GM23338 (cell line): ENCODE measurements at regions not wholly inside any gene's neighbourhood (a gene's known extent, or its start where the extent isn't known, plus 50 kb on each side); places are given as distances from the start of the nearest gene placed in this dataset.

Experiments used
- EZH2phosphoT487 ChIP-seq: fragments of 200-600 bp; sonication (generic); IDR thresholded peaks from one replicate; pipeline ENCODE4 v1.8.1; 2018; ENCODE audit warnings: antibody characterized with exemption; ENCODE audit not compliant: unreplicated experiment
- POLR2AphosphoS5 ChIP-seq: IDR thresholded peaks from 2 replicates; pipeline ENCODE4 v1.6.1; 2016; ENCODE audit warnings: antibody characterized with exemption, low read depth
- TF ChIP-seq, protein P1 (sequence below), 2 experiments: fragments of 200-600 bp in 1 of 2; sonication (generic) in 1 of 2; conservative IDR thresholded peaks; 2 replicates each; pipeline versions ENCODE4 v1.5.1 to v1.6.1; 2016 to 2017; ENCODE audit warnings: antibody characterized with exemption in 2 of 2, low read depth in 2 of 2, mild to moderate bottlenecking in 2 of 2, moderate library complexity in 1 of 2
- TF ChIP-seq, protein P2 (sequence below): IDR thresholded peaks from one replicate; pipeline ENCODE4 v1.6.1; 2018; ENCODE audit warnings: antibody characterized with exemption; ENCODE audit not compliant: unreplicated experiment
- TF ChIP-seq, protein P3 (sequence below): IDR thresholded peaks from 2 replicates; pipeline ENCODE4 v1.6.1; 2016; ENCODE audit warnings: antibody characterized with exemption

DNA sequence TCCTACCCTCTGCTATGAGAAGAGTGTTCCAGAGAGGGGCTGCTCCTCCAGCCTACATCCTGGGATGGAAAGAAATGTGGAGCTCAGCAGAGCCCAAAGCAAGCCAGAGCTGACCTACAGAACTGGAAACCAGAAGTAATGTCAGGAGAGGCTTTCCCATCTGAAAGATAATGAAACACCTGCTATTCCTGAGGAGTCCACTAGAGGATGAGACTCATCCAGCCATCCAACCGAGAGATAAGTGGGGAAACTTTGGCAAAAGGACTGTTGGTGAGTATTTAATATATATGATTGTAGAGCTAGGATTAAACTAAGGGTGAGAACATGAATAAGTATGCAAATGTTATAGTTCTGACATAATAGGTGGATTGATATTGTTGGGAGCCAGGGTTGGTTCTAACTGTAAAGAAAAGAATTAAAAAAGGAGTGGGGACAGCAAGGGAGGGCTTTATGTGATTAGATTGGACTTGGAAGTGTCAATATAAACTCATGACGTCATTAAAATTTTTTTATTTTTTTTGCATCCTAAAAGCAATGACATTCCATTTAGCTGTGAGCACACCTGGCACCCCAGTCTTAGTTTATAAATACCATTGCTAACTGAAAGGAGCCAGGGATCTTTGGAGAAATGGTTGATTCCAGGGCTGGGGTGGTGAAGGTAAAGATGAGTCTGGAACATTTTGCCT, 312.8 kb upstream of the NFE2L3 start:
- no peak for TF ChIP-seq POLR2AphosphoS5
- TF ChIP-seq, protein P1, sequence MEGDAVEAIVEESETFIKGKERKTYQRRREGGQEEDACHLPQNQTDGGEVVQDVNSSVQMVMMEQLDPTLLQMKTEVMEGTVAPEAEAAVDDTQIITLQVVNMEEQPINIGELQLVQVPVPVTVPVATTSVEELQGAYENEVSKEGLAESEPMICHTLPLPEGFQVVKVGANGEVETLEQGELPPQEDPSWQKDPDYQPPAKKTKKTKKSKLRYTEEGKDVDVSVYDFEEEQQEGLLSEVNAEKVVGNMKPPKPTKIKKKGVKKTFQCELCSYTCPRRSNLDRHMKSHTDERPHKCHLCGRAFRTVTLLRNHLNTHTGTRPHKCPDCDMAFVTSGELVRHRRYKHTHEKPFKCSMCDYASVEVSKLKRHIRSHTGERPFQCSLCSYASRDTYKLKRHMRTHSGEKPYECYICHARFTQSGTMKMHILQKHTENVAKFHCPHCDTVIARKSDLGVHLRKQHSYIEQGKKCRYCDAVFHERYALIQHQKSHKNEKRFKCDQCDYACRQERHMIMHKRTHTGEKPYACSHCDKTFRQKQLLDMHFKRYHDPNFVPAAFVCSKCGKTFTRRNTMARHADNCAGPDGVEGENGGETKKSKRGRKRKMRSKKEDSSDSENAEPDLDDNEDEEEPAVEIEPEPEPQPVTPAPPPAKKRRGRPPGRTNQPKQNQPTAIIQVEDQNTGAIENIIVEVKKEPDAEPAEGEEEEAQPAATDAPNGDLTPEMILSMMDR (conservative IDR thresholded peaks at IDR 0.05; ENCODE audit: low read depth in 2 of 2), result peak; percentile 50 to 51
- TF ChIP-seq, protein P2, sequence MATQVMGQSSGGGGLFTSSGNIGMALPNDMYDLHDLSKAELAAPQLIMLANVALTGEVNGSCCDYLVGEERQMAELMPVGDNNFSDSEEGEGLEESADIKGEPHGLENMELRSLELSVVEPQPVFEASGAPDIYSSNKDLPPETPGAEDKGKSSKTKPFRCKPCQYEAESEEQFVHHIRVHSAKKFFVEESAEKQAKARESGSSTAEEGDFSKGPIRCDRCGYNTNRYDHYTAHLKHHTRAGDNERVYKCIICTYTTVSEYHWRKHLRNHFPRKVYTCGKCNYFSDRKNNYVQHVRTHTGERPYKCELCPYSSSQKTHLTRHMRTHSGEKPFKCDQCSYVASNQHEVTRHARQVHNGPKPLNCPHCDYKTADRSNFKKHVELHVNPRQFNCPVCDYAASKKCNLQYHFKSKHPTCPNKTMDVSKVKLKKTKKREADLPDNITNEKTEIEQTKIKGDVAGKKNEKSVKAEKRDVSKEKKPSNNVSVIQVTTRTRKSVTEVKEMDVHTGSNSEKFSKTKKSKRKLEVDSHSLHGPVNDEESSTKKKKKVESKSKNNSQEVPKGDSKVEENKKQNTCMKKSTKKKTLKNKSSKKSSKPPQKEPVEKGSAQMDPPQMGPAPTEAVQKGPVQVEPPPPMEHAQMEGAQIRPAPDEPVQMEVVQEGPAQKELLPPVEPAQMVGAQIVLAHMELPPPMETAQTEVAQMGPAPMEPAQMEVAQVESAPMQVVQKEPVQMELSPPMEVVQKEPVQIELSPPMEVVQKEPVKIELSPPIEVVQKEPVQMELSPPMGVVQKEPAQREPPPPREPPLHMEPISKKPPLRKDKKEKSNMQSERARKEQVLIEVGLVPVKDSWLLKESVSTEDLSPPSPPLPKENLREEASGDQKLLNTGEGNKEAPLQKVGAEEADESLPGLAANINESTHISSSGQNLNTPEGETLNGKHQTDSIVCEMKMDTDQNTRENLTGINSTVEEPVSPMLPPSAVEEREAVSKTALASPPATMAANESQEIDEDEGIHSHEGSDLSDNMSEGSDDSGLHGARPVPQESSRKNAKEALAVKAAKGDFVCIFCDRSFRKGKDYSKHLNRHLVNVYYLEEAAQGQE, result no peak
- TF ChIP-seq, protein P3, sequence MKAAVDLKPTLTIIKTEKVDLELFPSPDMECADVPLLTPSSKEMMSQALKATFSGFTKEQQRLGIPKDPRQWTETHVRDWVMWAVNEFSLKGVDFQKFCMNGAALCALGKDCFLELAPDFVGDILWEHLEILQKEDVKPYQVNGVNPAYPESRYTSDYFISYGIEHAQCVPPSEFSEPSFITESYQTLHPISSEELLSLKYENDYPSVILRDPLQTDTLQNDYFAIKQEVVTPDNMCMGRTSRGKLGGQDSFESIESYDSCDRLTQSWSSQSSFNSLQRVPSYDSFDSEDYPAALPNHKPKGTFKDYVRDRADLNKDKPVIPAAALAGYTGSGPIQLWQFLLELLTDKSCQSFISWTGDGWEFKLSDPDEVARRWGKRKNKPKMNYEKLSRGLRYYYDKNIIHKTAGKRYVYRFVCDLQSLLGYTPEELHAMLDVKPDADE, result no peak
- TF ChIP-seq EZH2phosphoT487, result no peak
